Esophagus squamous epithelium (tissue), 5 donors: ENCODE measurements at regions not wholly inside any gene's neighbourhood (a gene's known extent, or its start where the extent isn't known, plus 50 kb on each side); places are given as distances from the start of the nearest gene placed in this dataset.

ENCODE experiments used
- DNase-seq: peaks from one replicate; lab custom pipeline; 2025; lab: John Stamatoyannopoulos, UW
- H3K27ac ChIP-seq, 4 donors: fragments of 200-600 bp; sonication (generic); one replicate each; pipeline ENCODE4 v1.5.1; 2016 to 2019; ENCODE audit warnings: mild to moderate bottlenecking in 1 of 4
- H3K27me3 ChIP-seq, 4 donors: fragments of 200-600 bp; sonication (generic); 1 replicate in 3 of 4; 2 replicates in 1 of 4; pipeline versions ENCODE4 v1.5.1 to v1.6.0; 2017 to 2021; ENCODE audit warnings: antibody characterized with exemption in 1 of 4
- H3K36me3 ChIP-seq, 3 donors: fragments of 200-600 bp; sonication (generic); one replicate each; pipeline ENCODE4 v1.5.1; 2016 to 2019
- H3K4me1 ChIP-seq, 3 donors: fragments of 200-600 bp; sonication (generic); one replicate each; pipeline ENCODE4 v1.5.1; 2017 to 2019
- H3K4me3 ChIP-seq, 4 donors: fragments of 200-600 bp; sonication (generic); 1 replicate in 3 of 4; 2 replicates in 1 of 4; pipeline ENCODE4 v1.5.1; 2016 to 2019; ENCODE audit warnings: mild to moderate bottlenecking in 2 of 4, moderate library complexity in 1 of 4
- H3K9me3 ChIP-seq, 3 donors: fragments of 200-600 bp; sonication (generic); one replicate each; pipeline ENCODE4 v1.5.1; 2016 to 2019
- POLR2A ChIP-seq, 4 donors: fragments of 450-650 bp; IDR thresholded peaks; one replicate each; pipeline ENCODE4 v1.6.1; 2017; ENCODE audit warnings: antibody characterized with exemption in 4 of 4, mild to moderate bottlenecking in 4 of 4, moderate library complexity in 3 of 4
- WGBS, 2 donors: methylation state at CpG; one replicate each; pipeline ENCODE4 v1.1.5; 2018; 5-methylcytosine and 5-hydroxymethylcytosine counted together
- intact Hi-C: fragments of 100-400 bp; cut with DNase I; formaldehyde crosslinking; loops from one replicate; pipeline ENCODE4 v1.15.0; 2022
- TF ChIP-seq, protein P1 (sequence below), 6 experiments: fragments of 450-650 bp in 4 of 6; fragments of 200-600 bp in 2 of 6; sonication (generic) in 2 of 6; IDR thresholded peaks; one replicate each; pipeline ENCODE4 v1.5.1; 2016 to 2019; ENCODE audit warnings: antibody characterized with exemption in 6 of 6, mild to moderate bottlenecking in 4 of 6, moderate library complexity in 4 of 6
- donor health status: DM: yes; HTN: yes; CAD: no.

DNA sequence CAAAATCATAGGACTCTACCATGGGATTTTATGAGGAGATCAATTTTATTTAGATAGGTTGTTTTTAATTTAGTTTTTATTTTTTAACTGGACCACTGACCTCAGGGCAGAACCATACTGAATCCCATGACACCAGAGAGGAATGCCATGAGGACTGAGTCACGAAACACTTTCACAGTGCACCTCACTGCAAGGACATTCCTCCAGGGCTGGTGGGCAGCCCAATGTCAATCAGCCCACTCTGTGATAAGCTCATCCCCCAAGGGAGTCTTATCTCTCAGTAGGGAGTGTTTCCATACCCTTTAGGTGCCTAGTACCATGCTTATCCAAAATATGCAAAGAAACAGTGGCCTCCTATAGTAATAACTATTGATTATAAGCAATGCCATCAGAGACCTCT is 224.5 kb upstream of the CDH6 start:
- no peaks in the 10 kb centered on the region for H3K36me3 ChIP-seq
- H3K4me3 ChIP-seq: no peak overlapping the region
- TF ChIP-seq, protein P1, sequence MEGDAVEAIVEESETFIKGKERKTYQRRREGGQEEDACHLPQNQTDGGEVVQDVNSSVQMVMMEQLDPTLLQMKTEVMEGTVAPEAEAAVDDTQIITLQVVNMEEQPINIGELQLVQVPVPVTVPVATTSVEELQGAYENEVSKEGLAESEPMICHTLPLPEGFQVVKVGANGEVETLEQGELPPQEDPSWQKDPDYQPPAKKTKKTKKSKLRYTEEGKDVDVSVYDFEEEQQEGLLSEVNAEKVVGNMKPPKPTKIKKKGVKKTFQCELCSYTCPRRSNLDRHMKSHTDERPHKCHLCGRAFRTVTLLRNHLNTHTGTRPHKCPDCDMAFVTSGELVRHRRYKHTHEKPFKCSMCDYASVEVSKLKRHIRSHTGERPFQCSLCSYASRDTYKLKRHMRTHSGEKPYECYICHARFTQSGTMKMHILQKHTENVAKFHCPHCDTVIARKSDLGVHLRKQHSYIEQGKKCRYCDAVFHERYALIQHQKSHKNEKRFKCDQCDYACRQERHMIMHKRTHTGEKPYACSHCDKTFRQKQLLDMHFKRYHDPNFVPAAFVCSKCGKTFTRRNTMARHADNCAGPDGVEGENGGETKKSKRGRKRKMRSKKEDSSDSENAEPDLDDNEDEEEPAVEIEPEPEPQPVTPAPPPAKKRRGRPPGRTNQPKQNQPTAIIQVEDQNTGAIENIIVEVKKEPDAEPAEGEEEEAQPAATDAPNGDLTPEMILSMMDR (IDR thresholded peaks at IDR 0.05): no peak
- no peak for TF ChIP-seq POLR2A (IDR thresholded peaks at IDR 0.05)
- H3K27ac ChIP-seq: no peak overlapping the region
- no peaks in the 10 kb centered on the region for H3K9me3 ChIP-seq
- WGBS, 2 donors: 36 to 40% methylated on average over 1 of the region's 1 CpG
- intact Hi-C loops: no loop called here
- H3K4me1 ChIP-seq: no peaks in the 10 kb centered on the region
- H3K27me3 ChIP-seq: no peaks in the 10 kb centered on the region
- DNase-seq: no peak

- Histone ChIP-seq H3K4me1 (no peaks in the 10 kb centered on the region), H3K27ac (no peak overlapping the region), H3K27me3 (no peaks in the 10 kb centered on the region), H3K36me3 (no peaks in the 10 kb centered on the region), H3K9me3 (peaks cover 0 to 3% (median 0%) of the 10 kb centered on the region in 3 donors), H3K4me3 (no peak overlapping the region)
- intact Hi-C loops: no loop called here
- no peak for DNase-seq
- no peak for TF ChIP-seq POLR2A (IDR thresholded peaks at IDR 0.05)
- TF ChIP-seq, protein P1 (IDR thresholded peaks at IDR 0.05): no peak
- 50 to 63% methylated on average over 1 of the region's 1 CpG for WGBS, 2 donors
Observed at GRCh38 chr5:30960036-30960435, 233.4 kb upstream of the CDH6 start.

- Histone ChIP-seq H3K27ac (no peak overlapping the region), H3K27me3 (no peaks in the 10 kb centered on the region), H3K4me1 (no peaks in the 10 kb centered on the region), H3K36me3 (no peaks in the 10 kb centered on the region), H3K4me3 (no peak overlapping the region), H3K9me3 (peaks cover 0 to 4% (median 0%) of the 10 kb centered on the region in 3 donors)
- 68 to 75% methylated on average over 3 of the region's 3 CpGs for WGBS, 2 donors
- intact Hi-C loops: no loop called here
- no peak for DNase-seq
- TF ChIP-seq, protein P1 (IDR thresholded peaks at IDR 0.05): no peak
- TF ChIP-seq POLR2A (IDR thresholded peaks at IDR 0.05): no peak
Observed at GRCh38 chr5:30959238-30959637, 234.2 kb upstream of the CDH6 start.

GRCh38 chr5:30957591-30957990 is 235.9 kb upstream of the CDH6 start:
- H3K27me3 ChIP-seq: no peaks in the 10 kb centered on the region
- TF ChIP-seq, protein P1 (IDR thresholded peaks at IDR 0.05): no peak
- no peaks in the 10 kb centered on the region for H3K4me1 ChIP-seq
- H3K27ac ChIP-seq: no peak overlapping the region
- 50 to 54% methylated on average over 2 of the region's 2 CpGs for WGBS, 2 donors
- intact Hi-C loops: no loop called here
- H3K36me3 ChIP-seq: no peaks in the 10 kb centered on the region
- DNase-seq: no peak
- H3K4me3 ChIP-seq: no peak overlapping the region
- peaks cover 0 to 4% (median 0%) of the 10 kb centered on the region in 3 donors for H3K9me3 ChIP-seq

DNA sequence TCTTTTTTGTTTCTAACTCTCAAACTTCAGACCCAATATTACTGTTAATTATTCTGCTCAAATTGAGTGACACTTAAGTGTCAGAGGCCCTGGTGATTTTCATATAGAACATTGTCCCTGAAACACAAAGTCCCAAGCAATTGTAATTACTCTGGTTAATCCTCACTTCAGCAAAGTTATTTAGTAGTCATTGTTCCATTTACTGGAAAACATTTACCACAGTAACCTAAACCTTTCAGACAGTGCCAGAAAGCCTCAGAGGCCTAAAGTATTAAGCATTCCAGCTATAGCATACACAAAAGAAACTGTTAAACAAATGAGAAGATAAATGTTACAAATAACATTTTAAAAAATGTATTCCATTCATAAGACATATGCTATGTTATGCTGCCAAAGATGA is 237.2 kb upstream of the CDH6 start:
- TF ChIP-seq POLR2A (IDR thresholded peaks at IDR 0.05): no peak
- TF ChIP-seq, protein P1 (IDR thresholded peaks at IDR 0.05): no peak
- no peaks in the 10 kb centered on the region for H3K27me3 ChIP-seq
- DNase-seq: no peak
- peaks cover 0 to 4% (median 0%) of the 10 kb centered on the region in 3 donors for H3K9me3 ChIP-seq
- no peak overlapping the region for H3K27ac ChIP-seq
- no peak overlapping the region for H3K4me3 ChIP-seq
- intact Hi-C loops: no loop called here
- no peaks in the 10 kb centered on the region for H3K36me3 ChIP-seq
- no peaks in the 10 kb centered on the region for H3K4me1 ChIP-seq
